B cell (primary cell): ENCODE measurements at regions not wholly inside any gene's neighbourhood (a gene's known extent, or its start where the extent isn't known, plus 50 kb on each side); places are given as distances from the start of the nearest gene placed in this dataset.
"Not testable (repeated sequence)": the region's sequence is repeated elsewhere in the genome, so short reads cannot be mapped to it uniquely, and the experiment has no call there.

Experiments used
- ATAC-seq: fragments of 200-7000 bp; cut with Tn5 transposase; one replicate; pipeline ENCODE4 v1.10.0; 2021; ENCODE audit warnings: low read depth, mild to moderate bottlenecking, moderate number of reproducible peaks, moderate library complexity
- CTCF ChIA-PET: fragments of 350-600 bp; sonication (Branson Sonifier 250); formaldehyde crosslinking; loops from one replicate; lab custom pipeline; 2021; ENCODE audit warnings: antibody characterized with exemption, inconsistent platforms; lab: Charles Lee
- POLR2A ChIA-PET: fragments of 350-600 bp; sonication (Branson Sonifier 250); formaldehyde crosslinking; loops from one replicate; lab custom pipeline; 2021; ENCODE audit warnings: antibody characterized with exemption; lab: Charles Lee
- DNase-seq: peaks from one replicate; pipeline ENCODE4 v3.0.0; 2013
- H2AFZ ChIP-seq: 2 replicates; pipeline ENCODE4 v1.6.1; 2012; ENCODE audit warnings: mild to moderate bottlenecking, low read depth, low read length; ENCODE audit not compliant: insufficient read depth, poor library complexity, severe bottlenecking
- H3K27ac ChIP-seq, 2 donors: 1 replicate in 1 of 2; 2 replicates in 1 of 2; pipeline ENCODE4 v1.5.1; 2012 to 2013; ENCODE audit warnings: low read length in 2 of 2, mild to moderate bottlenecking in 2 of 2, moderate library complexity in 1 of 2
- H3K27me3 ChIP-seq, 4 experiments: fragments of 200-600 bp in 1 of 4; sonication (generic) in 1 of 4; replicated peaks in 1 of 4; 1 replicate in 2 of 4; 2 replicates in 2 of 4; pipeline versions ENCODE4 v1.6.1 to v1.7.0; 2013 to 2016; ENCODE audit warnings: low read length in 3 of 4, mild to moderate bottlenecking in 2 of 4, mixed read lengths in 1 of 4, moderate library complexity in 1 of 4; ENCODE audit not compliant: insufficient read depth in 4 of 4, control insufficient read depth in 3 of 4; ENCODE audit errors: control extremely low read depth in 1 of 4
- H3K36me3 ChIP-seq, 2 experiments: replicated peaks in 1 of 2; 1 replicate in 1 of 2; 2 replicates in 1 of 2; pipeline versions ENCODE4 v1.6.1 to v1.7.1; 2013; ENCODE audit warnings: low read length in 1 of 2; ENCODE audit not compliant: insufficient read depth in 2 of 2, control insufficient read depth in 1 of 2; ENCODE audit errors: control extremely low read depth in 1 of 2, extremely low read depth in 1 of 2
- H3K4me1 ChIP-seq, 2 donors: fragments of 200-600 bp in 1 of 2; sonication (generic) in 1 of 2; 1 replicate in 1 of 2; 2 replicates in 1 of 2; pipeline versions ENCODE4 v1.5.1 to v1.6.1; 2013 to 2017; ENCODE audit warnings: low read length in 2 of 2; ENCODE audit not compliant: control insufficient read depth in 2 of 2, insufficient read depth in 2 of 2
- H3K4me2 ChIP-seq: replicated peaks from 2 replicates; pipeline ENCODE3; 2012; ENCODE audit warnings: mild to moderate bottlenecking, low read depth, low read length; ENCODE audit not compliant: poor library complexity, severe bottlenecking
- H3K4me3 ChIP-seq, 5 experiments: fragments of 200-600 bp in 1 of 5; sonication (generic) in 1 of 5; 1 replicate in 3 of 5; 2 replicates in 2 of 5; pipeline versions ENCODE4 v1.5.1 to v1.7.0; 2011 to 2016; ENCODE audit warnings: low read length in 4 of 5, mild to moderate bottlenecking in 4 of 5, low read depth in 2 of 5, control low read depth in 1 of 5, moderate library complexity in 1 of 5; ENCODE audit not compliant: insufficient read depth in 1 of 5; ENCODE audit errors: control extremely low read depth in 1 of 5, extremely low read depth in 1 of 5
- H3K79me2 ChIP-seq: fragments of 200-600 bp; sonication (generic); one replicate; pipeline ENCODE4 v1.6.0; 2016; ENCODE audit warnings: low read length; ENCODE audit not compliant: control insufficient read depth, insufficient read depth
- H3K9ac ChIP-seq: fragments of 200-600 bp; sonication (generic); 2 replicates; pipeline ENCODE4 v1.6.1; 2017; ENCODE audit warnings: mild to moderate bottlenecking, low read length, moderate library complexity
- H3K9me3 ChIP-seq, 3 donors: one replicate each; pipeline versions ENCODE4 v1.6.1 to v1.7.1; 2013; ENCODE audit warnings: low read length in 2 of 3; ENCODE audit not compliant: control insufficient read depth in 2 of 3, insufficient read depth in 1 of 3; ENCODE audit errors: control extremely low read depth in 1 of 3
- H4K20me1 ChIP-seq: 2 replicates; pipeline ENCODE4 v1.6.0; 2012; ENCODE audit warnings: mild to moderate bottlenecking, low read length; ENCODE audit not compliant: insufficient read depth, control insufficient read depth, poor library complexity, severe bottlenecking
- H3K27ac Mint-ChIP-seq: one replicate; pipeline ENCODE4 v1.8.0; 2021; ENCODE audit warnings: mixed read lengths
- H3K27me3 Mint-ChIP-seq: one replicate; pipeline ENCODE4 v1.8.0; 2021; ENCODE audit warnings: mixed read lengths
- H3K4me1 Mint-ChIP-seq: one replicate; pipeline ENCODE4 v1.8.0; 2021; ENCODE audit warnings: mixed read lengths
- H3K4me3 Mint-ChIP-seq: one replicate; pipeline ENCODE4 v1.8.0; 2021; ENCODE audit warnings: mixed read lengths
- H3K9me3 Mint-ChIP-seq: one replicate; pipeline ENCODE4 v1.8.0; 2022; ENCODE audit warnings: mixed read lengths; ENCODE audit not compliant: insufficient read depth
- CTCF ChIP-seq: fragments of 200-600 bp; IDR thresholded peaks from one replicate; pipeline ENCODE4 v1.8.0; 2022; ENCODE audit warnings: antibody characterized with exemption, mild to moderate bottlenecking
- EZH2 ChIP-seq: IDR thresholded peaks from 2 replicates; pipeline ENCODE4 v1.6.1; 2012; ENCODE audit warnings: borderline replicate concordance, low read depth, mild to moderate bottlenecking, moderate library complexity, low read length; ENCODE audit not compliant: insufficient read depth, poor library complexity, severe bottlenecking
- WGBS: methylation state at CpG from one replicate; pipeline ENCODE4 v1.1.5; 2013; ENCODE audit warnings: missing lambda C conversion rate; ENCODE audit not compliant: insufficient coverage; 5-methylcytosine and 5-hydroxymethylcytosine counted together
- intact Hi-C: fragments of 100-400 bp; cut with micrococcal nuclease; formaldehyde crosslinking; loops from one replicate; pipeline ENCODE4 v1.10.0; 2022

GRCh38 chrX:63526863-63527262, 175.7 kb upstream of the SPIN4 start:
- no peak overlapping the region for H3K4me3 Mint-ChIP-seq
- Histone ChIP-seq H3K4me2 (no peak overlapping the region), H3K27me3 (no peaks in the 10 kb centered on the region), H3K4me1 (no peaks in the 10 kb centered on the region), H4K20me1 (no peaks in the 10 kb centered on the region), H3K9me3 (peaks cover 2 to 8% (median 2%) of the 10 kb centered on the region in 3 donors), H3K9ac (no peak overlapping the region), H3K4me3 (no peak overlapping the region), H3K27ac (no peak overlapping the region), H3K36me3 (no peaks in the 10 kb centered on the region), H3K79me2 (peaks cover 8% of the 10 kb centered on the region), H2AFZ (no peak overlapping the region)
- ChIA-PET CTCF (no interaction called here), POLR2A (no interaction called here)
- 88% methylated on average over 1 of the region's 1 CpG for WGBS
- no peak for ATAC-seq
- no peak for TF ChIP-seq EZH2
- no peak for TF ChIP-seq CTCF
- DNase-seq, result no peak
- no peaks in the 10 kb centered on the region for H3K27me3 Mint-ChIP-seq
- peaks cover 3% of the 10 kb centered on the region for H3K9me3 Mint-ChIP-seq
- intact Hi-C loops, result no loop called here
- no peak overlapping the region for H3K27ac Mint-ChIP-seq
- H3K4me1 Mint-ChIP-seq, result no peaks in the 10 kb centered on the region

GRCh38 chrX:63525491-63525890, 174.4 kb upstream of the SPIN4 start:
- H3K9ac ChIP-seq, result no peak overlapping the region
- no peaks in the 10 kb centered on the region for H3K27me3 Mint-ChIP-seq
- H3K4me1 ChIP-seq, result no peaks in the 10 kb centered on the region
- no peak overlapping the region for H3K27ac ChIP-seq
- no CpG with 5 or more reads among the region's 3 CpGs for WGBS
- no peaks in the 10 kb centered on the region for H4K20me1 ChIP-seq
- TF ChIP-seq EZH2 (no peak), CTCF (no peak)
- no peak overlapping the region for H3K4me2 ChIP-seq
- CTCF ChIA-PET, result no interaction called here
- ATAC-seq (no peak), DNase-seq (no peak)
- H3K36me3 ChIP-seq, result no peaks in the 10 kb centered on the region
- no peak overlapping the region for H3K4me3 Mint-ChIP-seq
- intact Hi-C loops, result no loop called here
- no peaks in the 10 kb centered on the region for H3K4me1 Mint-ChIP-seq
- H3K4me3 ChIP-seq, result no peak overlapping the region
- H3K79me2 ChIP-seq, result peaks cover 8% of the 10 kb centered on the region
- no peak overlapping the region for H2AFZ ChIP-seq
- H3K9me3 ChIP-seq, result peaks cover 2 to 8% (median 2%) of the 10 kb centered on the region in 3 donors
- POLR2A ChIA-PET, result no interaction called here
- no peaks in the 10 kb centered on the region for H3K27me3 ChIP-seq
- H3K27ac Mint-ChIP-seq, result no peak overlapping the region
- H3K9me3 Mint-ChIP-seq, result no peaks in the 10 kb centered on the region

DNA sequence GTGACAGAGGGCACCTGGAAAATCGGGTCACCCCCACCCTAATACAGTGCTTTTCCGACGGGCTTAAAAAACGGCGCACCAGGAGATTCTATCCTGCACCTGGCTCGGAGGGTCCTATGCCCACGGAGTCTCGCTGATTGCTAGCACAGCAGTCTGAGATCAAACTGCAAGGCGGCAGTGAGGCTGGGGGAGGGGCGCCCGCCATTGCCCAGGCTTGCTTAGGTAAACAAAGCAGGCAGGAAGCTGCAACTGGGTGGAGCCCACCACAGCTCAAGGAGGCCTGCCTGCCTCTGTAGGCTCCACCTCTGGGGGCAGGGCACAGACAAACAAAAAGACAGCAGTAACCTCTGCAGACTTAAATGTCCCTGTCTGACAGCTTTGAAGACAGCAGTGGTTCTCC, 168.2 kb upstream of the SPIN4 start:
- no CpG with 5 or more reads among the region's 11 CpGs for WGBS
- H3K79me2 ChIP-seq, H3K9me3 Mint-ChIP-seq, POLR2A ChIA-PET, H3K9me3 ChIP-seq, ATAC-seq, H3K27ac ChIP-seq, H3K4me1 Mint-ChIP-seq, H3K27me3 ChIP-seq, CTCF ChIA-PET, DNase-seq, H3K36me3 ChIP-seq, H3K9ac ChIP-seq, H3K4me2 ChIP-seq, H3K27me3 Mint-ChIP-seq, H2AFZ ChIP-seq, H3K27ac Mint-ChIP-seq, H3K4me1 ChIP-seq, H3K4me3 ChIP-seq, H3K4me3 Mint-ChIP-seq, H4K20me1 ChIP-seq, intact Hi-C loops: not testable (repeated sequence)
